Kidney (tissue), 13 donors: ENCODE measurements at regions not wholly inside any gene's neighbourhood (a gene's known extent, or its start where the extent isn't known, plus 50 kb on each side); places are given as distances from the start of the nearest gene placed in this dataset.

ENCODE experiments used
- DNase-seq, 5 donors: peaks; one replicate each; pipeline ENCODE4 v3.0.0-alpha.2; 2013 to 2020
- FAIRE-seq: peaks from 2 replicates; lab custom pipeline; 2012; peaks lifted over from hg19 to GRCh38; lab: Jason Lieb, UNC
- H3K27ac ChIP-seq, 2 donors: one replicate each; pipeline ENCODE4 v1.7.0; 2013; ENCODE audit warnings: low read depth in 2 of 2, low read length in 2 of 2, inconsistent platforms in 1 of 2
- H3K27me3 ChIP-seq: one replicate; pipeline ENCODE4 v1.7.1; 2013; ENCODE audit warnings: low read length, inconsistent platforms; ENCODE audit not compliant: control insufficient read depth, insufficient read depth
- H3K36me3 ChIP-seq, 3 donors: one replicate each; pipeline versions ENCODE4 v1.7.0 to v1.7.1; 2013; ENCODE audit warnings: low read length in 3 of 3, control low read depth in 1 of 3, inconsistent platforms in 1 of 3; ENCODE audit not compliant: insufficient read depth in 3 of 3, control insufficient read depth in 2 of 3
- H3K4me1 ChIP-seq, 3 donors: one replicate each; pipeline versions ENCODE4 v1.7.0 to v1.7.1; 2013; ENCODE audit warnings: low read length in 3 of 3, inconsistent platforms in 1 of 3, low read depth in 1 of 3; ENCODE audit not compliant: control insufficient read depth in 2 of 3, insufficient read depth in 2 of 3
- H3K4me3 ChIP-seq, 3 donors: one replicate each; pipeline versions ENCODE4 v1.7.0 to v1.8.1; 2013; ENCODE audit warnings: low read length in 3 of 3, control low read depth in 1 of 3, inconsistent platforms in 1 of 3
- H3K9ac ChIP-seq, 3 donors: one replicate each; pipeline versions ENCODE4 v1.7.0 to v1.7.1; 2013; ENCODE audit warnings: low read length in 3 of 3, control low read depth in 1 of 3, inconsistent platforms in 1 of 3
- H3K9me3 ChIP-seq, 3 donors: one replicate each; pipeline versions ENCODE4 v1.7.0 to v1.7.1; 2013; ENCODE audit warnings: low read length in 3 of 3, control low read depth in 1 of 3, inconsistent platforms in 1 of 3; ENCODE audit not compliant: control insufficient read depth in 2 of 3, insufficient read depth in 1 of 3
- CTCF ChIP-seq: IDR thresholded peaks from 3 replicates; pipeline ENCODE4 v1.5.1; 2012; ENCODE audit warnings: mild to moderate bottlenecking, moderate library complexity, borderline replicate concordance; ENCODE audit not compliant: insufficient read depth; ENCODE audit errors: extremely low read depth
- intact Hi-C: fragments of 100-400 bp; cut with DNase I; formaldehyde crosslinking; loops from one replicate; pipeline ENCODE4 v1.11.1; 2022
- donor health status: control.
- donor health status: control.
- donor health status: control.
- donor health status: control.
- donor health status: control.
- donor health status: DM: yes; HTN: yes; CAD: no.
- donor health status: Normal renal cell carcinoma (clear cell type).

- FAIRE-seq (no peak), DNase-seq (peak in 1 of 5 donors; percentile 5)
- H3K27ac ChIP-seq = no peak overlapping the region
- H3K36me3 ChIP-seq = no peaks in the 10 kb centered on the region
- no peak for TF ChIP-seq CTCF
- H3K4me1 ChIP-seq = no peaks in the 10 kb centered on the region
- no peak overlapping the region for H3K9ac ChIP-seq
- intact Hi-C loops = no loop called here
- H3K27me3 ChIP-seq = no peaks in the 10 kb centered on the region
- H3K4me3 ChIP-seq = no peak overlapping the region
- no peaks in the 10 kb centered on the region for H3K9me3 ChIP-seq
Observed at GRCh38 chr5:133730346-133730745, 118.0 kb upstream of the FSTL4 start.

- FAIRE-seq (no peak), DNase-seq (no peak)
- no peaks in the 10 kb centered on the region for H3K27me3 ChIP-seq
- H3K4me1 ChIP-seq = no peaks in the 10 kb centered on the region
- TF ChIP-seq CTCF = no peak
- no peak overlapping the region for H3K27ac ChIP-seq
- intact Hi-C loops = no loop called here
- H3K9ac ChIP-seq = no peak overlapping the region
- H3K36me3 ChIP-seq = no peaks in the 10 kb centered on the region
- no peaks in the 10 kb centered on the region for H3K9me3 ChIP-seq
- no peak overlapping the region for H3K4me3 ChIP-seq
Observed at GRCh38 chr5:133729800-133730199, 117.5 kb upstream of the FSTL4 start.

- H3K4me3 ChIP-seq = no peak overlapping the region
- no peak for FAIRE-seq
- intact Hi-C loops = no loop called here
Observed at GRCh38 chr5:133728475-133728874, 116.1 kb upstream of the FSTL4 start.

More at GRCh38 chr5:133728475-133728874, 116.1 kb upstream of the FSTL4 start:
- Histone ChIP-seq H3K27me3 (no peaks in the 10 kb centered on the region), H3K27ac (no peak overlapping the region), H3K9me3 (no peaks in the 10 kb centered on the region), H3K36me3 (no peaks in the 10 kb centered on the region), H3K9ac (no peak overlapping the region), H3K4me1 (no peaks in the 10 kb centered on the region)
- no peak for TF ChIP-seq CTCF
- peak in 1 of 5 donors; percentile 29 for DNase-seq
